Transverse colon (tissue), 4 donors: ENCODE measurements at regions not wholly inside any gene's neighbourhood (a gene's known extent, or its start where the extent isn't known, plus 50 kb on each side); places are given as distances from the start of the nearest gene placed in this dataset.

Experiments used
- CTCF ChIP-seq, 5 experiments: fragments of 200-600 bp in 3 of 5; fragments of 450-650 bp in 2 of 5; sonication (generic) in 3 of 5; IDR thresholded peaks; 1 replicate in 2 of 5; 2 replicates in 3 of 5; pipeline ENCODE4 v1.5.1; 2016 to 2017; ENCODE audit warnings: antibody characterized with exemption in 5 of 5, inconsistent platforms in 3 of 5, mild to moderate bottlenecking in 2 of 5, moderate library complexity in 1 of 5
- EP300 ChIP-seq: sonication (generic); formaldehyde crosslinking; IDR thresholded peaks from one replicate; pipeline ENCODE4 v1.6.1; 2017; ENCODE audit warnings: antibody characterized with exemption, low read depth
- POLR2A ChIP-seq: fragments of 450-650 bp; IDR thresholded peaks from one replicate; pipeline ENCODE4 v1.6.1; 2016; ENCODE audit warnings: antibody characterized with exemption, mild to moderate bottlenecking, moderate library complexity
- POLR2AphosphoS5 ChIP-seq, 3 donors: sonication (generic); formaldehyde crosslinking; IDR thresholded peaks; one replicate each; pipeline ENCODE4 v1.6.1; 2016; ENCODE audit warnings: antibody characterized with exemption in 3 of 3

GRCh38 chr10:23499372-23500132, 60.7 kb downstream of the OTUD1 start:
- TF ChIP-seq EP300 (no peak), CTCF (IDR thresholded peaks at IDR 0.05) (no peak), POLR2AphosphoS5 (IDR thresholded peaks at IDR 0.05) (no peak), POLR2A (no peak)
